GM18498 (cell line): ENCODE measurements at regions not wholly inside any gene's neighbourhood (a gene's known extent, or its start where the extent isn't known, plus 50 kb on each side); places are given as distances from the start of the nearest gene placed in this dataset.
"Not testable (repeated sequence)": the region's sequence is repeated elsewhere in the genome, so short reads cannot be mapped to it uniquely, and the experiment has no call there.

Source experiments
- ATAC-seq: cut with Tn5 transposase; IDR thresholded peaks from one replicate; pipeline ENCODE4 v1.9.1; 2021; ENCODE audit warnings: mild to moderate bottlenecking, moderate library complexity; ENCODE audit not compliant: unreplicated experiment

DNA sequence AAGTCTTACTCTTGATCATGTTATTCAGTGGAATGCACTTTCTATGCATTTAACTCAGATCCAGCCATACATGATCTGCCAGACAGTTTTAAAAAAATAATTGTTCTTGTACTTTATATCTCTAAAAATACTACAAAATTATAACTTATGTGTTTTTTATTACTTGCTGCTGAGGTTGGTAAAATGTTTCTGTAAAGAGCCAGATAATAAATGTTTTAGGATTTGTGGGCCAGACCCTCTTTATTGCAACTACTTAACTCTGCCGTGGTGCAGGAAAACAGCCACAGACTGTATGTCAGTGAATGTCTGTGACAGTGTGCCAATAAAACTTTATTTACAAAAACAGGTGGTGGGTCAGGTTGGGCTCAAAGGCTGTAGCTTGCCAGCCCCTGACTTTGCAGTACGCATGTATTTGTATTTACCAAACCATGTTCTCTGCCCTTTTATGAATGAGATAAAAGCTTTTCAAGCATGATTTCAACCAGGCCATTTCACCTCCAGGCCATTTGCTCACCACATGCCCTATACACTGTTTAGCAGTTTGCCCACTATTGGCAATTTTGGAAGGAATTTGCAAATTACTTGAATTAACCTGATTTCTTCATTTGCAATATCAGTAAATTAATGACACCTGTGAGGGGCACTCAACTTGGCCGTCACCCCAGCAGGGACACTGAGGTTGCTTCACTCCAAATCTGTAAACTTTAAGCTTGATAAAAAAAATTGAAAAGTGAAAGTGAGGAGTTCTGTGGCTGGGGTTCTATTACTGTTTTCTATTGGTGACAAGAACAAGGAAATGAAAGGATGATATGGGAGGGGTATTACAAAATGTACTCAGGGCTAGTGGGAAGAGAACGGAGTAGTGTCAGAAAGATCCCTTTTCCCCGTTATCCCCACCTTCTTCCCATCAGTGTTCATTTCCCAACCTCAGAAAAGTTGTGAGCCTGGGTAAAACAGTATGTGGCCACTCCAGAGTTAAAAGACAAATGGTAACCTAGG, 133.4 kb downstream of the CEBPB start:
- no peak for ATAC-seq

DNA sequence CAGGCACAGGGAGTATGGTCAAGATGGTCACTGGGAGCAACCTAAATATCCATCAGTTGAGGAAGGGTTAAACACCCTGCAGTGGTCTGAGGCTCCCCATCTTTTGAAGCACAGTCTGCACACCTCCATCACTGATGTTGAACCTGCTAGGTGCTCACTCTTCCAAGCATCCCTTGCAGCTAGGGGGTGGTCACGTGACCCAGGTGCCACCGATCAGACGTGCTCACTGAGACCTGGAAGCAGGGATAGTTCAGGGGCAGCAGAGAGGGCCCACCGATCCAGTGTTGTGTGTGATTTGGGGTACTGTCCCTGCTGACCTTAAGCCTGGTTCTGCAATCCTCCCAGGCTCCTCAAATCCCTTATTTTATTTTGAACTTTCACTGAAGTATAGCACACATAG, 134.6 kb downstream of the CEBPB start:
- no peak for ATAC-seq

DNA sequence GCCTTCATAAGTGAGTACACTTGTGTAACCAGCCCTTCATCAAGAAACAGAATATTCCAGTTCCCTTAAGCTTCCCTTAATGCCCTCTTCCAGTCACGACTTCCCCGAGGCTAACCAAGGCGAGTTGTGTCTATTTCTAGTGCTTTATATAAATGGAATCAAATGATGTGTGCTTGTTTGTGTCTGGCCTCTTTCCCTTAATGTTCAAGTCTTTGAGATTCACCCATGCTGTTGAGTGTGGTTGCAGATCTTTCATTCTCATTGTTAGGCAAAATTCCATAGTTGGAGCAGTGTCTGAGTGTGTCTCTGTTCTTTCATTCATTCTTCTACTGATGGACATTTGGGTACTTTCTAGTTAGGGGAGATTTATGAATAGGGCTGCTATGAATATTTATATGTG, 135.0 kb downstream of the CEBPB start:
- ATAC-seq = no peak

DNA sequence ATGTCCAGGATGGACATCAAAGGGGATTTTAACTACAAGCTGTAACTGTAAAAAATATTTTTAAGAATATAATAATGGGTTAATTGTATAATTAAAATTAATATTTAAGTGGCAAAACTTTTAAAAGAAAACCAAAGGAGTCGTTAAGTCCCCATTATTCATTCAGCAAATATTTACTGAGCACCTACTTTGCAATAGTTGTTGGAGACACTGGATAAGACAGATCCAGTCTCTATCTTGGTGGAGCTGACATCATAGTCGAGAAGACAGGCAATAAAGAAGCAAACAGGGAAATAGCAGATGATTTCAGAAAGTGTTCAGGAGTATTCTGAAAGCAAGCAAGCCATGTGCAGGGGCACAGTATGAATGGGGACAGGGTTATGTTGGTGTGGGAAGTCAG, 137.0 kb downstream of the CEBPB start:
- no peak for ATAC-seq

DNA sequence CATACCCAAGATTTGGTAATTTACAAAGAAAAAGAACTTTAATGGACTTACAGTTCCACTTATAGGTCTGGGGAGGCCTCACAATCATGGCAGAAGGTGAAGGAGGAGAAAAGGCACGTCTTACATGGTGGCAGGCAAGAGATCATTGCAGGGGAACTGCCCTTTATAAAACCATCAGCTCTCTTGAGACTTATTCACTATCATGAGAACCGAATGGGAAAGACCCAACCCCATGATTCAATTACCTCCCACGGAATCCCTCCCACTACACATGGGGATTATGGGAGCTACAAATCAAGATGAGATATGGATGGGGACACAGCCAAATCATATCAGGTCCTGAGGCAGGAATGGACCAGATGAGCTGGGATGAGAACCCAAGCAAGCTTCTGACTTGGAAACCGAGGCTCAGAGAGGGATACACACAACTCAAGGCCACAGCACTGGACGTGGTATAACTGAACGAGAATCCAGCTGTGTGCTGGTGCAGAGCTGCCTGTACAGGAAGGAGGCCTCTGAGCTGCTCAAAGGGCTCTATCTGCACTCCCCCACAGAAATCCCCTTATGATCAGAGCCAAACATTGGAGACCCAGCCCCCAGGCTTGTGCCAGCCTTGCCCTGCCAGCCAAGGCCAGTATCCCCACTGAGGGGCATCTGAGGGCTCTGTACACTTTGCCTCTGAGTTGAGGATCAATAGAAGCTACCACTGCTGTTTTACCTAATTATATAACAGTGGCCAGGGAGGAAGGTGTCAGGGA, 137.8 kb downstream of the CEBPB start:
- ATAC-seq = no peak

DNA sequence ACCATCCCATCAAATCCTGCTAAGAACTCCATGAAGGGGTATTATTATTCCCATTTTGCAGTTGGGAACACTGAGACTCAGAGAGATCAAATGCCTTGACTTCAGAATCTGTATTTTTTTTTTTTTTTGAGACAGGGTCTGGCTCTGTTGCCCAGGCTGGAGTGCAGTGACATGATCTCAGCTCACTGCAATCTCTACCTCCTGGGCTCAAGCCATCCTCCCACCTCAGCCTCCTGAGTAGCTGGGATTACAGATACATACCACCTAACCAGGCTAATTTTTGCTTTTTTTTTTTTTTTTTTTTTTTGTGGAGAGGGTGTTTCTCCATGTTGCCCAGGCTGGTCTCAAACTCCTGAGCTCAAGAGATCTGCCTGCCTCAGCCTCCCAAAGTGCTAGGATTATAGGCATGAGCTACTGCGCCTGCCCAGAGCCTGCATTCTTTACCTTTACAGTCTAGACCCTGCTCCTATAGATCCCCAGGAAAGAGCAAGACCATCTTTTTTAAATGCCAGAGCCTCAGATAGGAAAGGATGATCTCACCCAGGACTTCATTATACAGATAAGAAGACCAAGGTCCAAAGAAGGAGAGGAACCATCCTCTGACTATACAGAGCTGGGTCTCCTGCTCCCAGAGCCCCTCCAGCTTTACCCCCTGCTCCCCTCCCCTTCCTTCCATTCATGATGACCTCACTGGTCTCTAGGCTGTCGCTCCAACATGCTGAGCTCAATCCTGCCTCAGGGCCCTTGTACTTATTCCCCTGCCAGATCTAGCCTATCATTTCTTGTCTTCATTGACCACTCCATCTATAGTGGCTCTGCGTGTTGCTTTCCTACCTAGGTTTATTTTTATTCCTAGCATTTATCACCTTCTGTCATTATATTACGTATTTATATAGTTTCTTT, 138.6 kb downstream of the CEBPB start:
- ATAC-seq = no peak

DNA sequence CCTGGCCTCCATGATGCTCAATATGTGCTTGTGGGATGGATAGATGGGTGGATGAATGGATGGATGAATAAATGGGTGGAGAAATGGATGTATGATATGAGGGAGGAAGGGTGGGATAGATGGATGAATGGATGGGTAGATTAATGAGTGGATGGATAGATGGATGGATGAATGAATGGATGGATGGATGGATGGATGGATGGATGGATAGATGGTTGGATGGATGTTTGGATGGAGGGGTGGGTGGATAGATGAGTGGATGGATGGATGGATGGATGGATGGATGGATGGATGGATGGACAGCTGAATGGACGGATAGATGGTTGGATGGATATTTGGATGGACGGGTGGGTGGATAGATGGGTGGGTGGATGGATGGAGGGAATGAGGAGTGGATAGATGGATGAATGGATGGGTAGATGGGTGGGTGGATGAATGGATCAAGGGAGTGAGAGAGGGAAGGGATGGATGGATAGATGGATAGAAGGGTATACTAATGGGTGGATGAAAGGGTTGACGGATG, 139.4 kb downstream of the CEBPB start:
- no peak for ATAC-seq

DNA sequence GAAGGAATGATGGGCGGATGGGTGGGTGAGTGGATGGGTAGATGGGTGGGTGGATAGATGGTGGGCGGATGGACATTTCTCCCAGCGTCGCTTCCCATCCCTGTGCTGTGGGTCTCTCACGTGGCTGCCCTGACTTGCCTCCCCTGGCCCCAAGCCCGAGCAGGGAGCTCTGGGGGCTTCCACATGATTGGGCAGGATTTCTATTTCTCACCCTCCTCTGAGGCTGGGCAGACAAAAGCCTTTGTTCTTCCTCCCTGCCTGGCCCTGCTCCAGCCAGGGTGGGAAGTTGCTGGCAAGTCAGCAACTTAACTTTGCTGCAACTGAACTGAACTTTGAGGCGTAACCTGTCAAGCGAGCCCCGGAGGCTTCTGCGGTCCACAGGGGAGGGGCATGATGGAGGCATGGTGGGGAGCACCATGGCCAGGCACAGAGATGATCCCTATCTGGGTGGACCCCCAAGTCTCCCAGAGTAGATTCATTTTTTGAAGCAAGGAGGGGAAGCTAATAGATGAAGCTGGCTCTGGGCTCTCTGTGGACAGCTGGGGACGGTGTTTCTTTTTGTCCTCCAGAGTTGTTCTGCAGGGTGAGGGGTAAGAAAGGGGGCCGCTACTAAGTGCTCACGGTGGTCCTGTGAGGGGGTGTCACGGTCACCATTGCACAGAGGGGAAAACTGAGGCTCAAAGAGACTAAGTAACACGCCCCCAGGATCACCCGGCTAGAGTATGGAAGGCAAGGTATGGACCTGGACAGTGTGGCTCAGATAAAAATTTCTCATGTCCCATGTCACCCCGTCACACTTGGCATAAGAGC, 140.1 kb downstream of the CEBPB start:
- ATAC-seq = no peak

DNA sequence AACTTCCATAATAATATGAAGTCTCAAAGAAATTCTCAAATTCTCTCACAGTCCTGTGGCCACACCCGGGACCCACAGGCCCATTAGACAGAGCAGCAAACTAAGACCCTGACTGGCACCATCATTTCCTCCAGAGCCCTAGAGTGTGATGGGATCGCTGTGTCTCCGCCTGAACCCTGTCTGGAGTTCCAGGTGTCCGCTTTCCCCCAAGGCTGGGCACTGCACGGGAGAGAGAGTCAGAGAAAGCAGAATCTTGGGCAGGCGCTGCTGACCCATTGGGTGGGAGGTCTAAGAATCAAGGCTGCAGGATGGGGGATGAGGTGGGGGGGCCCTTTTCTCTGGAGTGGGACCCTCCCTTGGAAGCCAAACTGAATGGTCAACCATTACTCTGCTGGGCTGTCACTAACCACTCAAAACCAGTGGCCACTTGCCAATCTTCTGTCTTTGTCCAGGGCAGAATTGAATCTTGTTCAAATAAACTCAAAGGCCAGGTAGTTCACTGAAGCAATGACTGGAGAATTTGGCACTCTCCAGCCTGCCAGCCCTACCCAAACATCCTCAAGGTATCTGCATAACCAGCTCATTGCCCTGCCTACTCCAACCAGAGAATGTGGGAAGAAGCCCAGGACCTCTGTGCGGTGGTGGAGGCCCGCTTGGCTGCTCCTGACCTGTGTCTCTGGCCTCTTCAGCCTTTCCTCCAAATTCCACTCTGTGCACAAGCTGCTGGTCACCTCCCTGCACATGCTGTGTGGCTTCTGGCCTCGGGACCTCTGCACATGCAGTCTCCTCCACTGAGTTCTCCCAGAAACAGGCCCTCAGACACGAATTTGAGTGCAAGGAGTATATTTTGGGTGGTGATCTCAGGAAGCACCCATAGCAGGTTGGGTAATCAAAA, 141.1 kb downstream of the CEBPB start:
- ATAC-seq = no peak

DNA sequence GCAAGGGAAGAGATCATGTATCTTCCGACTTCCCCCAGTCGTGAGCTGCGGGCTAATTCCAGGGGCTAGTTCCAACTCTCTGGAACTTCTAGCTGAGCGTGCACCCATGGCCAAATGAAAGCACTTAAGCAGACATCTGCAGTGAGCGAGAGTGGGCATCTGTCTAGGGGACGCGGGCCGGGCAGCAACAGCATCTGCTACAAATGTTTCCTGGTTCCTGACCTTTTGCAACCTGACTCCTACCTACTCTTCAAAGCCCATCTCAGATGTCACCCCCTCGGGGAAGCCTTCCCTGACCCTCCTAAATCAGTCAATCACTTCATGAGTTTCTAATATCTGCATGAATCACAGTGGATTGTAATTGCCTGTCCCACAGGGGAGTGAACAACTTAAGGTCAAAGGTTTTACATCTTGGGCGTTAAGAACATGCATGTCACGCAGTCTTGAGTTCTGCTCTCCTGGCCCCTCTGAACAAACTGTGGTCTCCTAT, 141.9 kb downstream of the CEBPB start:
- no peak for ATAC-seq

DNA sequence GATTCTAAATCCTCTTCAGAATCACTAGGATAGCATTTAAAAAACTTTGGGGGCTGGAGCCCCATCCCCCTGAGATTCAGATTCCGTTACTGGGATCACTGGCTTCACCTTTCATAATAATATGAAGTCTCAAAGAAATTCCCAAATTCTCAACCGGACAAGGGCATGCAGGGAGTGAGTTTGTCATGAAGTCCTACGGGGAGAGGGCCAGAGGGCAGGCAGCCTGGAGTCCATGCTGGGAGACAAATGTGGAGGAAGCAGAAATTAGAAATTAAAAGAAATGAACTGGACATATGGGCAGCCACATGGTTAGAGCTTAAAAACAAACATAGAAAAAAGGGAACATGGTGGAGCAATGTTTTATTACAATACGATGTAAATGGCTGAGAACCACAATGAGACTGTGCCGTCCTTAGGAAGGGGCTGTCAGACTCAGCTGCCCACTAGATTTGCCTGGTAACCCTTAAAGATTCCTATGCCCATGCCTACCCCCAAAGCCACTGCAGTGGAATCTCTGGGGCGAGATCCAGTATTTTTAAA, 142.6 kb downstream of the CEBPB start:
- ATAC-seq = no peak

DNA sequence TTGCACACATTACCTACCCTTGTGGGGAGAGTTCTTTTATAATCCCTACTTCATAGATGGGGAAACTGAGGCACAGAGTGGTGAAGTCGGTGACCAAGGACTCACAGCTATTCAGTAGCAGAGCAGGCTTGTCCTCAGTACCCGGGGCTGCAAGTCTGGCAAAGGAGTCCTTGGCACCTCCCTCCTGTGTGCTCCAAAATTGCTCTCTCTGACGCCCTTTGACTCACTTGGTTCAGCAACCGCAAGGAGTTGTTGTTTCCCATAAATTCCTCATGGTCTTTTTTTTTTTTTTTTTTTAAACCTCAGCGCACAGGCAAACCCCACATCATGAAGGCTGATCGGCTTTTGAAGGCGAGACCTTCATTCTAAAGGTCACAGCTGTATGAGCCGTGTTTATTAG, 143.2 kb downstream of the CEBPB start:
- ATAC-seq = no peak

DNA sequence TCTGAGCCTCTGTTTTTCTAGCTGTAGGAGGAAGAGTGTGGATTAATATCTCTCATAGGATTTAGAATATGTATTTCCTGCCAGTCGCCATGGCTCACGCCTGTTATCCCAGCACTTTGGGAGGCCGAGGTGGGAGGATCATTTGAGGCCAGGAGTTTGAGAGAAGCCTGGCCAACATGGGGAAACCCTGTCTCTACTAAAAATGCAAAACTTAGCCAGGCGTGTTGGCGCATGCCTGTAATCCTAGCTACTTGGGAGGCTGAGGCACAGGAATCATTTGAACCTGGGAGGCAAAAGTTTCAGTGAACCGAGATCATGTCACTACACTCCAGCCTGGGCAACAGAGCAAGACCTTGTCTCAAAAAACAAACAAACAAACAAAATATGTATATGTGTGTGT, 143.9 kb downstream of the CEBPB start:
- not testable (repeated sequence) for ATAC-seq

DNA sequence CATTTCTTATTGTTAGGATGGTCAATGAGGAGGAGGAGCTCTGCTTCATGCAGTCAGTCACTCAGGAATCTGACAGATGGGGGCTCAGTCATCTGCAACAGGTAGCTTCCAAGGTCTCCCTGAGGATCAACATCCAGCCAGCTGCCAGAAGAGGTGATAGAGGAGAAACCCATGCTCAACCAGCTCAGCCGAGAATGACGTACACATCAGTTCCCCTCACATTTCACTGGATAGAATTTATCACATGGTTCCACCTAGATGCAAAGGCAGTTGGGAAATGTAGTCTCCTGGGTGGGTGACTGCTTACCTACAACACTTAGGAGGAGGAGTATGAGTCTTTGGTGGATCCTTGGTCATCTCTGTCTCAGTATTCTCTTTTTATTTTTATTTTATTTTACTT, 144.5 kb downstream of the CEBPB start:
- ATAC-seq = no peak

DNA sequence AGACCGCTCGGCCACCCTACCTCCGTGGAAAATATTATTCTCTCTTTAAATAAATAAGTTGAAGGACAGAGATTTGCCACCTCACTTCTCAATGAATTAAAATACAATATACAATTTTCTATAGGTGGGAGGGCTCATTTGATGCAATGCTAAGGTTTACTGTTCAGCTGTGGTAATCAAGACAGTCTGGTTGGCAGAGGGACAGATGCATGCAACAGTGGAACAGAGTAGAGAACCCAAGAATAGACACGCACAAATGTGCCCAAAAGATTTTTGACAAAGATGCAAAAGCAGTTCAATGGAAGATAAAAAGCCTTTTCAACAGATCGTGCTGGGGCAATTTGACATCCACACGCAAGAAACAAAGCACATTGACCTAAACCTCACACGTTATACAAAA, 145.2 kb downstream of the CEBPB start:
- ATAC-seq = no peak

DNA sequence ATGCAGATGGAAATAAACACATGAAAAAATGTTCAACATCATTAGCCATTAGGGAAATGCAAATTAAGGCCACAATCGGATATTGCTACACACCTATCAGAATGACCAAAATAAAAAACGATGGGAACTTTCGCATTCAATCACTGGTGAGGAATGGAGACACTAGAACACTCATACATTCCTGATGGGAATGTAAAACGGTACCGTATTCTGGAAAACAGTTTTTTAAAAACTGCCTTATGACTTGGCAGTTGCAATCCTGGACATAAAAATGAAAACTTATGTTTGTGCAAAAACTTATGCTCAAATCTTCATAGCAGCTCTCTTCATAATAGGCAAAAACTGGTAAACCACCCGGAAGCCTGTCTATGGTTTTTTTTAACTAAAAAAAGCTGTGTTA, 146.0 kb downstream of the CEBPB start:
- ATAC-seq = no peak

DNA sequence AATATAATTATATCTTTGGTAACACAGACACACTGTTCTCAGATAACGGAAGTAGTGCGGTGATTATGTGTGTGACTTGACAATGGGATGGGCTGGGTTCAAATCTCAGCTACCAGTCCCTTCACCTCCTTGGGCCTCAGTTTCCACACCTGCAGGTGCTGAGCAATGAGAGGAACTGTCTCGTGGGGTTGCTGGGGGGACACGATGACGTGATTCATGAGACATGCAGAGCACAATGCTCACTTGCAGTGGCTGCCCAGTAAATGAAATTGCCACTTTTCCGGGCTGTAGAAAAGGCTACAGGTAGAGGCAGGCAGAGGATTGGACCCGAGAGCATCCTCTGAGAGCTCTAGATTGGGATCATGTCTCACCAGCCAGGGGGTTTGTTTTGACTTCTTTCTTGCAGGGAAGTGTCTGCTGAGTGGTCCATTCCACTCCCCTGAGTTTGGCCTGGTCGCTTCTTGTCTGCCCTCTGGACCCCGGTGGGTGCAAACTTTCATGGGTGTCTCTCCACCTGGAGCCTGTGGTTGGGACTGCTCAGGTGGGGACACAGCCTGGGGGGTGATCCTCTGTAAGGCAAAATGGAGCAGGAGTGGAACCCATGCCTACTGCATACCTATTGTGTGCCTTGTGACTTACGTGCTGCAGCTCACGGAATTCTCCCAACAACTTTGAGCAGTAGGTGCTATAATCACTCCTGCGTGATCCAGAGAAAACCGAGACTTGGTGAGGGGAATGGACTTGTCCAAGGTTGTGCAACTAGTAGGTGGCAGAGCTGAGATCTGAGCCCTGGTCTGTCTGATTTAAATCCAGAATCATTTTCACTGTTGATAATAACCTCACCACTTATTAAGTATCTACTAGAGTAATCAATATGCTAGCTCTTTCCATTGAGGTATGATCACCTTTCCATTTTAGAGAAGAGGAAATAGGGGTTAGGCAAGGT, 147.2 kb downstream of the CEBPB start:
- ATAC-seq = no peak
